Prostate gland (tissue), 2 donors: ENCODE measurements at regions not wholly inside any gene's neighbourhood (a gene's known extent, or its start where the extent isn't known, plus 50 kb on each side); places are given as distances from the start of the nearest gene placed in this dataset.

Experiments
- DNase-seq: peaks from one replicate; pipeline ENCODE4 v3.0.0-alpha.2; 2019; ENCODE audit warnings: low spot score
- H3K27ac ChIP-seq, 2 donors: fragments of 200-600 bp; sonication (generic); 2 replicates each; pipeline ENCODE4 v1.5.1; 2017 to 2019
- H3K27me3 ChIP-seq: fragments of 200-600 bp; sonication (generic); replicated peaks from 2 replicates; pipeline ENCODE4 v1.5.1; 2019; ENCODE audit not compliant: insufficient read depth
- H3K36me3 ChIP-seq, 2 donors: fragments of 200-600 bp; sonication (generic); 1 replicate in 1 of 2; 2 replicates in 1 of 2; pipeline versions ENCODE4 v1.5.1 to v1.8.1; 2017 to 2019
- H3K4me1 ChIP-seq: fragments of 200-600 bp; sonication (generic); replicated peaks from 2 replicates; pipeline ENCODE4 v1.5.1; 2019
- H3K4me3 ChIP-seq, 2 donors: fragments of 200-600 bp; sonication (generic); 2 replicates each; pipeline ENCODE4 v1.5.1; 2017 to 2019
- H3K9me3 ChIP-seq: fragments of 200-600 bp; sonication (generic); 2 replicates; pipeline ENCODE4 v1.5.1; 2017
- CTCF ChIP-seq, 4 experiments: fragments of 200-600 bp in 2 of 4; fragments of 450-650 bp in 2 of 4; sonication (generic) in 2 of 4; IDR thresholded peaks; 1 replicate in 3 of 4; 2 replicates in 1 of 4; pipeline ENCODE4 v1.5.1; 2016 to 2019; ENCODE audit warnings: antibody characterized with exemption in 4 of 4, mild to moderate bottlenecking in 2 of 4, moderate library complexity in 2 of 4
- POLR2A ChIP-seq: fragments of 450-650 bp; IDR thresholded peaks from one replicate; pipeline ENCODE4 v1.6.1; 2016; ENCODE audit warnings: antibody characterized with exemption, mild to moderate bottlenecking
- POLR2AphosphoS5 ChIP-seq: sonication (generic); formaldehyde crosslinking; IDR thresholded peaks from one replicate; pipeline ENCODE4 v1.6.1; 2017; ENCODE audit warnings: antibody characterized with exemption
- WGBS: methylation state at CpG from one replicate; pipeline ENCODE4 v1.1.5; 2018; 5-methylcytosine and 5-hydroxymethylcytosine counted together
- intact Hi-C: fragments of 100-400 bp; cut with DNase I; formaldehyde crosslinking; loops from one replicate; pipeline ENCODE4 v1.14.2; 2022

DNA sequence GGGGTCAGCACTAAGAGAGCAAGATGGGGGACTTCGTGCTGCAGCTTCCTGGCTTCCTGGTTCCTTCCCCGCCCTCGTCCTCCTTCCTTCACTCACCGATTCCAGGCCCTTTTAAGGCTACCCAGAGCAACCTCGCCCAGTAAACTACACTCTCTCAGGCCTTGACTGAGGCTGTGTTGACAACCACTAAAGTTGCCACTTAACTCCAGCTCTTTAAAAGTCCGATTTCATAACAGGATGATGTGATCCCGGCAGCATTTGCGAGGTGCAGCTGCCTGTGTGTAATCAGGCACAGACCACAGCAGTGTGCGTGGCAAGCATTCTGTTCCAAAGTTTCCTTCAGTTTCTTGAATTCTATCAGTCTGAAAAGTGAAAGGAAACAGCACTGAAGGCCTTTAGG lies 110.6 kb downstream of the RAB11FIP2 start:
- DNase-seq: no peak
- no peaks in the 10 kb centered on the region for H3K9me3 ChIP-seq
- no peaks in the 10 kb centered on the region for H3K27me3 ChIP-seq
- 56% methylated on average over 9 of the region's 9 CpGs for WGBS
- no peak overlapping the region for H3K27ac ChIP-seq
- TF ChIP-seq CTCF (IDR thresholded peaks at IDR 0.05): no peak
- TF ChIP-seq POLR2AphosphoS5: no peak
- no peak for TF ChIP-seq POLR2A
- no peaks in the 10 kb centered on the region for H3K4me1 ChIP-seq
- intact Hi-C loops: no loop called here
- H3K4me3 ChIP-seq: no peak overlapping the region
- no peaks in the 10 kb centered on the region for H3K36me3 ChIP-seq

- TF ChIP-seq POLR2AphosphoS5: no peak
- TF ChIP-seq POLR2A: no peak
- TF ChIP-seq CTCF (IDR thresholded peaks at IDR 0.05): no peak
- Histone ChIP-seq H3K36me3 (no peaks in the 10 kb centered on the region), H3K27me3 (no peaks in the 10 kb centered on the region), H3K4me1 (no peaks in the 10 kb centered on the region), H3K9me3 (no peaks in the 10 kb centered on the region), H3K27ac (no peak overlapping the region), H3K4me3 (no peak overlapping the region)
- intact Hi-C loops: no loop called here
- 86% methylated on average over 4 of the region's 4 CpGs for WGBS
- no peak for DNase-seq
Measured at GRCh38 chr10:117936566-117936965, 110.2 kb downstream of the RAB11FIP2 start.

DNA sequence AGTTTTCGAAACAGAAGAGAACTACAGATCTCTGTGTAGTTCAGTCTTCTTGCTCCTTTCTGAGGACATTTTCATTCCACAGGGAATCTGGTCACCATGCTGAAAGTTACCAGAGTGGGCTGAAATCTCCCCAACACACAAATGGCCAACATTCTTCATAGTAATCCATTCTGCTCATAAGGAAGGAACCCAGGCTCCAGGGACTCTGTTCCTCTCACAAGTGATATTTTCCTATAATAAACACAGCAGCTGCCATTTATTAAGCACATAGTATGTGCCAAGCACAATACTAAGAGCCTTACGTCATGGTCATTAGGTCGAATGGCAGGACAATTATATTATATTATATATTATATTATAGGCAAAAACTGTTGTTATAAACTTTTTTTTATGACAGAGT lies 109.8 kb downstream of the RAB11FIP2 start:
- Histone ChIP-seq H3K4me3 (no peak overlapping the region), H3K27ac (no peak overlapping the region), H3K27me3 (no peaks in the 10 kb centered on the region), H3K4me1 (no peaks in the 10 kb centered on the region), H3K9me3 (no peaks in the 10 kb centered on the region), H3K36me3 (no peaks in the 10 kb centered on the region)
- intact Hi-C loops: no loop called here
- no peak for DNase-seq
- TF ChIP-seq POLR2A (no peak), CTCF (IDR thresholded peaks at IDR 0.05) (no peak), POLR2AphosphoS5 (no peak)
- 90% methylated on average over 3 of the region's 3 CpGs for WGBS

DNA sequence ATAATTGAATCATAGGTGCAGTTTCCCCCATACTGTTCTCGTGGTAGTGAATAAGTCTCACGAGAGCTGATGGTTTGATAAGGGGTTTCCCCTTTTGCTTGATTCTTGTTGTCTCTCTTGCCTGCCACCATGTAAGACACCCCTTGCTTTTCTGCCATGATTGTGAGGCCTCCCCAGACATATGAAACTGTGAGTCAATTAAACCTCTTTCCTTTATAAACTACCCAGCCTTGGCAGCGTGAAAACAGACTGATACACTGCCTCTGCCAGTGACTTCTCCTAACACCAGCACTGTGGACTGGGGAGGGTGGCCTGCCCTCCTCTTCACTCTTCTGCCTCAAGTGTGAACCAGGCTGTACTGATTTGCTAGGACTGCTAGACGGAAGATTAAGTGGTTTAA lies 108.6 kb downstream of the RAB11FIP2 start:
- Histone ChIP-seq H3K27me3 (no peaks in the 10 kb centered on the region), H3K4me1 (no peaks in the 10 kb centered on the region), H3K27ac (no peak overlapping the region), H3K36me3 (no peaks in the 10 kb centered on the region), H3K4me3 (no peak overlapping the region), H3K9me3 (no peaks in the 10 kb centered on the region)
- WGBS: 91% methylated on average over 4 of the region's 4 CpGs
- no peak for TF ChIP-seq POLR2AphosphoS5
- no peak for TF ChIP-seq POLR2A
- no peak for TF ChIP-seq CTCF (IDR thresholded peaks at IDR 0.05)
- intact Hi-C loops: no loop called here
- DNase-seq: no peak

- 51% methylated on average over 4 of the region's 4 CpGs for WGBS
- DNase-seq: no peak
- no peak overlapping the region for H3K4me3 ChIP-seq
- no peak overlapping the region for H3K27ac ChIP-seq
- H3K27me3 ChIP-seq: no peaks in the 10 kb centered on the region
- intact Hi-C loops: no loop called here
- H3K4me1 ChIP-seq: no peaks in the 10 kb centered on the region
- TF ChIP-seq CTCF (IDR thresholded peaks at IDR 0.05) (no peak), POLR2A (no peak), POLR2AphosphoS5 (no peak)
- H3K9me3 ChIP-seq: no peaks in the 10 kb centered on the region
- H3K36me3 ChIP-seq: no peaks in the 10 kb centered on the region
Measured at GRCh38 chr10:117942226-117942625, 104.5 kb downstream of the RAB11FIP2 start.
